C4-2B (cell line): ENCODE measurements at regions not wholly inside any gene's neighbourhood (a gene's known extent, or its start where the extent isn't known, plus 50 kb on each side); places are given as distances from the start of the nearest gene placed in this dataset.

ENCODE experiments used
- CTCF ChIP-seq: fragments of 450-650 bp; conservative IDR thresholded peaks from 2 replicates; pipeline ENCODE4 v1.5.1; 2017; ENCODE audit warnings: mild to moderate bottlenecking
- ZFX ChIP-seq: fragments of 450-650 bp; IDR thresholded peaks from 2 replicates; pipeline ENCODE4 v1.6.1; 2017

DNA sequence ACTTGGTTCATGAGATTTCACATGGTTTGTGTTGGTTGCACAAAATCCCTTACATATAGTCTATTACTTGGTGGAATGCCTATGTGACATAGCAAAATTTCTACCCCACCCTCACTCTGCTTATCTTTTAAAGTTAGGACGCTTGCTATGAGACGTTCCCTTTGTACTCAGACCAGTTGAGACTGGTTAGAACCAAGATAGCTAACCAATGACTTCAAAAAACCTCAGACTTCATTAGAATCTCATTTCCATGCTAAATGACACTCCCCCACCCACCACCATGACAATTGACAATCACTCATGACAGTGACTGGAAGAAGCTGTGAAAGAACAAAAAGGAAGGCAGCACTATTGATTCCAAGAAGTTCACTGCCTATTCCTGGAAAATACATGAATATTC lies 313.6 kb downstream of the ETS1 start:
- TF ChIP-seq CTCF (no peak), ZFX (no peak)
